HepG2 (cell line): ENCODE measurements at regions not wholly inside any gene's neighbourhood (a gene's known extent, or its start where the extent isn't known, plus 50 kb on each side); places are given as distances from the start of the nearest gene placed in this dataset.

Experiments used
- ATAC-seq: fragments of 200-7000 bp; cut with Tn5 transposase; 3 replicates; pipeline ENCODE4 v1.9.1; 2020; ENCODE audit warnings: mild to moderate bottlenecking, moderate library complexity
- BruUV-seq: library from RNA; stranded (reverse); fragments of 400-500 nt; replicated peaks from 2 replicates; lab custom pipeline; 2021; lab: Mats Ljungman, UMichigan
- CTCF ChIA-PET: fragments of 300-600 bp; formaldehyde crosslinking; extraction: SDS; loops from one replicate; lab custom pipeline; 2021; ENCODE audit warnings: low total read pairs, inconsistent platforms, low intra/inter-chr PET ratio; lab: Yijun Ruan, JAX
- POLR2A ChIA-PET: fragments of 350-600 bp; sonication (Branson Sonifier 250); formaldehyde crosslinking; loops from one replicate; lab custom pipeline; 2020; ENCODE audit warnings: antibody characterized with exemption, inconsistent platforms; lab: Yijun Ruan, JAX
- DNase-seq: peaks from one replicate; pipeline ENCODE4 v3.0.0-alpha.2; 2015; ENCODE audit warnings: low spot score
- FAIRE-seq: peaks from 3 replicates; lab custom pipeline; 2011; peaks lifted over from hg19 to GRCh38; lab: Jason Lieb, UNC
- H2AFZ ChIP-seq: one replicate; pipeline ENCODE4 v1.6.1; 2011; ENCODE audit warnings: low read length, inconsistent platforms
- H3K27ac ChIP-seq: fragments of 300-600 bp; 3 replicates; pipeline ENCODE4 v1.8.0; 2011; ENCODE audit warnings: mixed run types, mild to moderate bottlenecking, mixed read lengths, low read length, inconsistent platforms; ENCODE audit not compliant: insufficient read depth; ENCODE audit errors: extremely low read length
- H3K27me3 ChIP-seq, 2 experiments: fragments of 200-600 bp in 1 of 2; 2 replicates in 1 of 2; 3 replicates in 1 of 2; pipeline versions ENCODE4 v1.6.0 to v1.8.0; 2011; ENCODE audit warnings: low read length in 2 of 2, mild to moderate bottlenecking in 2 of 2, moderate library complexity in 2 of 2, inconsistent platforms in 1 of 2; ENCODE audit not compliant: insufficient read depth in 2 of 2, control insufficient read depth in 1 of 2
- H3K36me3 ChIP-seq, 2 experiments: fragments of 200-600 bp in 1 of 2; replicated peaks in 1 of 2; 2 replicates in 1 of 2; 3 replicates in 1 of 2; pipeline versions ENCODE4 v1.5.1 to v1.8.0; 2011; ENCODE audit warnings: low read length in 2 of 2, inconsistent platforms in 1 of 2; ENCODE audit not compliant: insufficient read depth in 2 of 2, control insufficient read depth in 1 of 2
- H3K4me1 ChIP-seq: 2 replicates; pipeline ENCODE4 v1.5.1; 2012; ENCODE audit warnings: low read length, inconsistent platforms; ENCODE audit not compliant: insufficient read depth
- H3K4me2 ChIP-seq: 2 replicates; pipeline ENCODE4 v1.6.0; 2011; ENCODE audit warnings: low read depth, low read length, inconsistent platforms
- H3K4me3 ChIP-seq, 3 experiments: fragments of 200-600 bp in 1 of 3; sonication (generic), shearing (Covaris generic) in 1 of 3; replicated peaks in 1 of 3; 2 replicates each; pipeline ENCODE4 v1.5.1; 2011 to 2016; ENCODE audit warnings: low read length in 3 of 3, inconsistent platforms in 2 of 3, low read depth in 2 of 3, mild to moderate bottlenecking in 2 of 3, control low read depth in 1 of 3, mixed read lengths in 1 of 3; ENCODE audit not compliant: insufficient read depth in 1 of 3
- H3K79me2 ChIP-seq: one replicate; pipeline ENCODE4 v1.6.1; 2011; ENCODE audit warnings: low read length, inconsistent platforms; ENCODE audit not compliant: insufficient read depth
- H3K9ac ChIP-seq: 2 replicates; pipeline ENCODE4 v1.6.0; 2011; ENCODE audit warnings: mild to moderate bottlenecking, low read depth, low read length, inconsistent platforms; ENCODE audit not compliant: insufficient read depth
- H3K9me3 ChIP-seq: 2 replicates; pipeline ENCODE4 v1.5.1; 2012; ENCODE audit warnings: mild to moderate bottlenecking, low read length
- H4K20me1 ChIP-seq: 2 replicates; pipeline ENCODE4 v1.6.0; 2011; ENCODE audit warnings: inconsistent platforms, mild to moderate bottlenecking, low read length, moderate library complexity; ENCODE audit not compliant: insufficient read depth
- HNF1B ChIP-seq: sonication (generic); formaldehyde crosslinking; IDR thresholded peaks from 2 replicates; pipeline ENCODE4 v1.5.1; 2020; ENCODE audit warnings: mild to moderate bottlenecking, moderate library complexity, missing genetic modification reagents
- MED8 ChIP-seq: sonication (generic); formaldehyde crosslinking; IDR thresholded peaks from 2 replicates; pipeline ENCODE4 v1.8.1; 2023; ENCODE audit warnings: mild to moderate bottlenecking, missing genetic modification reagents; ENCODE audit not compliant: insufficient replicate concordance
- MEIS1 ChIP-seq: sonication (generic); formaldehyde crosslinking; IDR thresholded peaks from 2 replicates; pipeline ENCODE4 v1.9.0; 2021; ENCODE audit warnings: mild to moderate bottlenecking, missing genetic modification reagents, moderate library complexity, borderline replicate concordance
- MXI1 ChIP-seq: IDR thresholded peaks from 3 replicates; pipeline ENCODE4 v1.6.1; 2012; ENCODE audit warnings: low read depth, low read length, inconsistent platforms, borderline replicate concordance
- RBM39 ChIP-seq: fragments of 200-400 bp; formaldehyde crosslinking; IDR thresholded peaks from one replicate; pipeline ENCODE4 v1.6.1; 2018; ENCODE audit warnings: antibody characterized with exemption, mild to moderate bottlenecking, low read depth, low read length; ENCODE audit not compliant: poor library complexity, severe bottlenecking
- SMARCC2 ChIP-seq: fragments of 450-650 bp; IDR thresholded peaks from 2 replicates; pipeline ENCODE4 v1.6.1; 2017; ENCODE audit warnings: antibody characterized with exemption, mild to moderate bottlenecking
- ZBTB43 ChIP-seq: sonication (generic); formaldehyde crosslinking; conservative IDR thresholded peaks from 2 replicates; pipeline ENCODE4 v1.4.0; 2020; ENCODE audit warnings: missing genetic modification reagents
- ZMYM4 ChIP-seq: sonication (generic); formaldehyde crosslinking; IDR thresholded peaks from 2 replicates; pipeline ENCODE4 v1.8.1; 2023; ENCODE audit warnings: mild to moderate bottlenecking, missing genetic modification reagents
- ZNF12 ChIP-seq: sonication (generic); formaldehyde crosslinking; IDR thresholded peaks from 2 replicates; pipeline ENCODE4 v1.5.0; 2020; ENCODE audit warnings: missing genetic modification reagents
- ZNF333 ChIP-seq: sonication (generic); formaldehyde crosslinking; IDR thresholded peaks from 2 replicates; pipeline ENCODE4 v1.4.0; 2020; ENCODE audit warnings: mild to moderate bottlenecking, missing genetic modification reagents, borderline replicate concordance
- ZNF441 ChIP-seq: sonication (generic); formaldehyde crosslinking; IDR thresholded peaks from 2 replicates; pipeline ENCODE4 v1.7.0; 2021; ENCODE audit warnings: missing genetic modification reagents, borderline replicate concordance
- ZNF503 ChIP-seq: sonication (generic); formaldehyde crosslinking; IDR thresholded peaks from 2 replicates; pipeline ENCODE4 v1.4.0; 2020; ENCODE audit warnings: missing genetic modification reagents
- ZNF562 ChIP-seq: sonication (generic); formaldehyde crosslinking; IDR thresholded peaks from 2 replicates; pipeline ENCODE4 v1.8.0; 2022; ENCODE audit warnings: missing genetic modification reagents, borderline replicate concordance
- ZNF75D ChIP-seq: sonication (generic); formaldehyde crosslinking; IDR thresholded peaks from 2 replicates; pipeline ENCODE4 v1.8.1; 2023; ENCODE audit warnings: missing genetic modification reagents, mild to moderate bottlenecking, borderline replicate concordance
- ZNF781 ChIP-seq: sonication (generic); formaldehyde crosslinking; IDR thresholded peaks from 2 replicates; pipeline ENCODE4 v1.5.1; 2020; ENCODE audit warnings: borderline replicate concordance, mild to moderate bottlenecking, missing genetic modification reagents; ENCODE audit errors: not compliant biosample characterization
- WGBS: methylation state at CpG from one replicate; pipeline ENCODE4 v1.1.6; 2017; ENCODE audit warnings: low lambda C conversion rate; 5-methylcytosine and 5-hydroxymethylcytosine counted together
- in situ Hi-C: cut with HindIII; loops from 2 replicates; pipeline ENCODE4 v1.10.0; 2017; ENCODE audit warnings: low pct_unique_long_range_greater_than_20kb; ENCODE audit not compliant: extremely low pct_ligation_motif_present
- intact Hi-C: fragments of 100-400 bp; cut with micrococcal nuclease; formaldehyde crosslinking; loops from one replicate; pipeline ENCODE4 v1.10.0; 2022; ENCODE audit not compliant: unreplicated experiment

DNA sequence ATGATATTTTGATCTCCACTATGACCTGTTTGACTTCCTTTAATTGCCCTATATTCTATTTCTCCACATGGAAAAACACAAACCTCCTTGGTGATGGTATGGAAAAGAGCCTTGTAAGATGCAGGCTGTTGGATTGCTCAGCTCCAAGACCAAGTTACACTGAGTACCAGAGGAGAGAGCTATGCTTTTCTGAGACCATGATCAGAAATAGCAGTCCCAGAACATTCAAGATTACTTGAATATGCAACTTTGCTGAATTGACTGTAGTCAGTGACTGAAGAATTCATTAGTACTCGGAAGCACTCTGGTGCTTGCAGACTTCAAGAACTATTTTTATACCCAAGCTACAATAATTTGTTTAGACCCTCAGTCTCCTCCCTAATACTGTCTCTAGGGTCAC lies 310.6 kb upstream of the FSIP2 start:
- Histone ChIP-seq H3K79me2 (no peaks in the 10 kb centered on the region), H3K27me3 (no peaks in the 10 kb centered on the region), H3K9me3 (no peaks in the 10 kb centered on the region), H2AFZ (no peak overlapping the region), H3K9ac (no peak overlapping the region), H3K4me3 (no peak overlapping the region), H3K27ac (no peak overlapping the region), H3K4me2 (no peak overlapping the region), H4K20me1 (no peaks in the 10 kb centered on the region), H3K4me1 (no peaks in the 10 kb centered on the region), H3K36me3 (no peaks in the 10 kb centered on the region)
- WGBS: 0% methylated on average over 1 of the region's 1 CpG
- FAIRE-seq (no peak), DNase-seq (no peak), ATAC-seq (no peak)
- POLR2A ChIA-PET: no interaction called here
- no peak for TF ChIP-seq MED8 (CRISPR knock-in tag)
- TF ChIP-seq ZNF562 (CRISPR knock-in tag): no peak
- CTCF ChIA-PET: no interaction called here
- in situ Hi-C loops: no loop called here
- BruUV-seq: no TSS peak
- intact Hi-C loops: no loop called here

DNA sequence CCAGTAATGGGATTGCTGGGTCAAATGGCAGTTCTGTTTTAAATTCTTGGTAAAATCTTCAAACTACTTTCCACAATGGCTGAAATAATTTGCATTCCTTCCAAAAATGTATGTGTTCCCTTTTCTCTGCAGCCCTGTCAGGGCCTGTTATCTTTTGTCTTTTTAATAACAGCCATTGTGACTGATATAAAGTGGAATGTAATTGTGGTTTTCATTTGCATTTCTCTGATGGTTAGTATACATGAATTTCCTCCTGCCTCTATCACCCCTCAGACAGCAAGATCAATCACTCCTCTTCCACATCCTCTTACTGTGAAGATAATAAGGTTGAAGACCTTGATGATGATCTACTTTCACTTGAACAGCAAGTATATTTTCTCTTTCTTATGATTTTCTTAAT lies 304.8 kb upstream of the FSIP2 start:
- Histone ChIP-seq H3K27me3 (no peaks in the 10 kb centered on the region), H3K4me2 (no peak overlapping the region), H4K20me1 (no peaks in the 10 kb centered on the region), H3K9ac (no peak overlapping the region), H3K36me3 (no peaks in the 10 kb centered on the region), H3K27ac (no peak overlapping the region), H2AFZ (no peak overlapping the region), H3K9me3 (no peaks in the 10 kb centered on the region), H3K4me3 (no peak overlapping the region), H3K79me2 (no peaks in the 10 kb centered on the region), H3K4me1 (no peaks in the 10 kb centered on the region)
- FAIRE-seq (no peak), DNase-seq (no peak), ATAC-seq (no peak)
- in situ Hi-C loops: no loop called here
- POLR2A ChIA-PET: no interaction called here
- CTCF ChIA-PET: no interaction called here
- no TSS peak for BruUV-seq
- intact Hi-C loops: no loop called here
- no peak for TF ChIP-seq ZMYM4 (CRISPR knock-in tag)
- no peak for TF ChIP-seq HNF1B
- no peak for TF ChIP-seq ZBTB43 (CRISPR knock-in tag)
- TF ChIP-seq ZNF503 (CRISPR knock-in tag): no peak
- TF ChIP-seq ZNF441 (CRISPR knock-in tag): no peak
- TF ChIP-seq SMARCC2: no peak
- TF ChIP-seq ZNF781 (CRISPR knock-in tag): no peak
- no peak for TF ChIP-seq MXI1
- TF ChIP-seq MEIS1 (CRISPR knock-in tag): no peak
- no peak for TF ChIP-seq ZNF12 (CRISPR knock-in tag)
- TF ChIP-seq ZNF75D (CRISPR knock-in tag): no peak
- no peak for TF ChIP-seq RBM39
- TF ChIP-seq ZNF333: no peak
